Endometrial microvascular endothelial cells (primary cell): ENCODE measurements at regions not wholly inside any gene's neighbourhood (a gene's known extent, or its start where the extent isn't known, plus 50 kb on each side); places are given as distances from the start of the nearest gene placed in this dataset.
"Not testable (repeated sequence)": the region's sequence is repeated elsewhere in the genome, so short reads cannot be mapped to it uniquely, and the experiment has no call there.

Experiments
- in situ Hi-C: cut with HindIII; loops from 2 replicates; pipeline ENCODE4 v1.10.0; 2017; ENCODE audit warnings: low sequenced_read_pairs, low pct_unique_long_range_greater_than_20kb; ENCODE audit errors: inconsistent ontology term

GRCh38 chr6:27616328-27617045 lies 143.6 kb upstream of the ZNF184 start:
- in situ Hi-C loops = no loop called here

GRCh38 chr6:27611451-27611850 lies 138.5 kb upstream of the ZNF184 start:
- in situ Hi-C loops = no loop called here

GRCh38 chr6:27608916-27609883 lies 136.3 kb upstream of the ZNF184 start:
- in situ Hi-C loops = no loop called here

GRCh38 chr6:27605401-27606342 lies 132.8 kb upstream of the ZNF184 start:
- in situ Hi-C loops = no loop called here

- in situ Hi-C loops = no loop called here
Measured at GRCh38 chr6:27604986-27605385, 132.1 kb upstream of the ZNF184 start.

GRCh38 chr6:27601668-27602254 lies 128.9 kb upstream of the ZNF184 start:
- in situ Hi-C loops = no loop called here

GRCh38 chr6:27599859-27600532 lies 127.1 kb upstream of the ZNF184 start:
- in situ Hi-C loops = no loop called here

- in situ Hi-C loops = not testable (repeated sequence)
Measured at GRCh38 chr6:27597031-27597567, 124.2 kb upstream of the ZNF184 start.

GRCh38 chr6:27593861-27594260 lies 121.0 kb upstream of the ZNF184 start:
- in situ Hi-C loops = no loop called here

GRCh38 chr6:27593200-27593818 lies 120.4 kb upstream of the ZNF184 start:
- in situ Hi-C loops = no loop called here

GRCh38 chr6:27592481-27593199 lies 119.7 kb upstream of the ZNF184 start:
- in situ Hi-C loops = no loop called here

GRCh38 chr6:27591699-27592480 lies 119.0 kb upstream of the ZNF184 start:
- in situ Hi-C loops = no loop called here

- in situ Hi-C loops = not testable (repeated sequence)
Measured at GRCh38 chr6:27585316-27585715, 112.4 kb upstream of the ZNF184 start.

GRCh38 chr6:27584326-27584725 lies 111.4 kb upstream of the ZNF184 start:
- in situ Hi-C loops = no loop called here

GRCh38 chr6:27582928-27583725 lies 110.2 kb upstream of the ZNF184 start:
- in situ Hi-C loops = no loop called here
